PC-9 (cell line): ENCODE measurements at regions not wholly inside any gene's neighbourhood (a gene's known extent, or its start where the extent isn't known, plus 50 kb on each side); places are given as distances from the start of the nearest gene placed in this dataset.

ENCODE experiments used
- BruUV-seq: library from RNA; stranded (reverse); fragments of 400-500 nt; replicated peaks from 2 replicates; lab custom pipeline; 2021; lab: Mats Ljungman, UMichigan
- CTCF ChIA-PET: fragments of 300-600 bp; sonication (Branson Sonifier 250); formaldehyde crosslinking; loops from one replicate; lab custom pipeline; 2022; ENCODE audit warnings: antibody characterized with exemption; lab: Charles Lee
- POLR2A ChIA-PET: fragments of 300-600 bp; sonication (Branson Sonifier 250); formaldehyde crosslinking; loops from one replicate; lab custom pipeline; 2022; ENCODE audit warnings: antibody characterized with exemption; ENCODE audit not compliant: unreplicated experiment; lab: Charles Lee
- DNase-seq, 2 experiments: peaks; one replicate each; pipeline versions ENCODE4 v3.0.0 to v3.0.0-alpha.2; 2015 to 2022; ENCODE audit warnings: mixed read lengths in 1 of 2
- H2AFZ ChIP-seq: fragments of 200-600 bp; sonication (generic); 2 replicates; pipeline ENCODE4 v1.8.1; 2017; ENCODE audit warnings: antibody characterized with exemption
- H3F3A ChIP-seq: fragments of 200-600 bp; sonication (generic); 2 replicates; pipeline ENCODE4 v1.8.1; 2017; ENCODE audit warnings: antibody characterized with exemption, mild to moderate bottlenecking, low read depth; ENCODE audit not compliant: insufficient read depth
- H3K27ac ChIP-seq: fragments of 200-600 bp; sonication (generic); 2 replicates; pipeline ENCODE4 v1.6.1; 2016; ENCODE audit warnings: mixed run types
- H3K27me3 ChIP-seq: fragments of 200-600 bp; sonication (generic); 2 replicates; pipeline ENCODE4 v1.6.1; 2016; ENCODE audit warnings: low read depth, mixed run types; ENCODE audit not compliant: insufficient read depth
- H3K36me3 ChIP-seq: fragments of 200-600 bp; sonication (generic); 2 replicates; pipeline ENCODE4 v1.6.1; 2016; ENCODE audit warnings: low read depth, mixed run types
- H3K4me1 ChIP-seq: fragments of 200-600 bp; sonication (generic); replicated peaks from 2 replicates; pipeline ENCODE4 v1.6.1; 2016; ENCODE audit warnings: mixed run types; ENCODE audit not compliant: insufficient read depth
- H3K4me2 ChIP-seq: fragments of 200-600 bp; sonication (generic); 2 replicates; pipeline ENCODE4 v1.6.1; 2017; ENCODE audit warnings: mixed run types
- H3K4me3 ChIP-seq: fragments of 200-600 bp; sonication (generic); 2 replicates; pipeline ENCODE4 v1.6.1; 2016; ENCODE audit warnings: mixed run types
- H3K79me2 ChIP-seq: fragments of 200-600 bp; sonication (generic); 2 replicates; pipeline ENCODE4 v1.6.1; 2017; ENCODE audit warnings: low read depth, mixed run types
- H3K9me2 ChIP-seq: fragments of 200-600 bp; sonication (generic); 2 replicates; pipeline ENCODE4 v1.8.1; 2017; ENCODE audit warnings: mild to moderate bottlenecking; ENCODE audit not compliant: insufficient read depth
- H3K9me3 ChIP-seq: fragments of 200-600 bp; sonication (generic); 2 replicates; pipeline ENCODE4 v1.8.1; 2016; ENCODE audit warnings: low read depth; ENCODE audit not compliant: insufficient read depth
- H4K20me1 ChIP-seq: fragments of 200-600 bp; sonication (generic); 2 replicates; pipeline ENCODE4 v1.8.1; 2017; ENCODE audit not compliant: insufficient read depth
- CTCF ChIP-seq: fragments of 200-600 bp; sonication (generic); conservative IDR thresholded peaks from 2 replicates; pipeline ENCODE4 v1.6.1; 2017; ENCODE audit warnings: mixed run types, antibody characterized with exemption, mild to moderate bottlenecking, moderate library complexity
- EZH2 ChIP-seq: fragments of 200-600 bp; sonication (generic); IDR thresholded peaks from 2 replicates; pipeline ENCODE4 v1.8.0; 2017; ENCODE audit warnings: antibody characterized with exemption, low read depth
- intact Hi-C: fragments of 100-400 bp; cut with micrococcal nuclease; formaldehyde crosslinking; loops from one replicate; pipeline ENCODE4 v1.10.0; 2022; ENCODE audit not compliant: unreplicated experiment

DNA sequence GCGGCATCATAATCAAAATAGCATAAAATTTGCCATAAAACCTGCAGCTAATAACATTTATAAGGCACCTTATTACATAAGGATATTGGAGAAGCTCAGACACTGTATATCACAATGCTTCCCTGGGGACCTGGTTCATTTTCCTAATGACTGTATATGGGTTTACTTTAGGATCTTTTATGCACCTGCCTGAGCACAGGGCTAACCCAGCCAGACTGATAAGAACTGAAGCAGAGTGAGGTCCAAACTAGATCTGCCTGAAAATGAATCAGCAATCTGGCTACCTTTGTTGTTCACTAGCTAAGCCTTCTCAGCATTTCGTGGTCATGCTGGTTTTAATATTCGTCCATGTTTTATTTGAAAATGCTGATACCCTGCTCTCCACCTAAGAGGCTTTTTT lies 1922.3 kb upstream of the CELF4 start:
- no peak overlapping the region for H3K4me2 ChIP-seq
- no peak overlapping the region for H3K4me3 ChIP-seq
- no peaks in the 10 kb centered on the region for H4K20me1 ChIP-seq
- CTCF ChIA-PET, result no interaction called here
- POLR2A ChIA-PET, result interaction anchor here (0.6 kb wide), 1 partner anchor 503 kb away, joined by 3 read pairs; no protein-coding TSS in a partner anchor
- no TSS peak for BruUV-seq
- H2AFZ ChIP-seq, result no peak overlapping the region
- H3F3A ChIP-seq, result no peaks in the 10 kb centered on the region
- intact Hi-C loops, result no loop called here
- H3K9me3 ChIP-seq, result no peaks in the 10 kb centered on the region
- H3K79me2 ChIP-seq, result no peaks in the 10 kb centered on the region
- no peaks in the 10 kb centered on the region for H3K4me1 ChIP-seq
- no peaks in the 10 kb centered on the region for H3K9me2 ChIP-seq
- TF ChIP-seq EZH2 (no peak), CTCF (no peak)
- H3K27me3 ChIP-seq, result no peaks in the 10 kb centered on the region
- no peaks in the 10 kb centered on the region for H3K36me3 ChIP-seq
- H3K27ac ChIP-seq, result no peak overlapping the region
- no peak for DNase-seq

- no TSS peak for BruUV-seq
These were observed 1920.7 kb upstream of the CELF4 start for GRCh38 chr18:39486268-39486667.

DNA sequence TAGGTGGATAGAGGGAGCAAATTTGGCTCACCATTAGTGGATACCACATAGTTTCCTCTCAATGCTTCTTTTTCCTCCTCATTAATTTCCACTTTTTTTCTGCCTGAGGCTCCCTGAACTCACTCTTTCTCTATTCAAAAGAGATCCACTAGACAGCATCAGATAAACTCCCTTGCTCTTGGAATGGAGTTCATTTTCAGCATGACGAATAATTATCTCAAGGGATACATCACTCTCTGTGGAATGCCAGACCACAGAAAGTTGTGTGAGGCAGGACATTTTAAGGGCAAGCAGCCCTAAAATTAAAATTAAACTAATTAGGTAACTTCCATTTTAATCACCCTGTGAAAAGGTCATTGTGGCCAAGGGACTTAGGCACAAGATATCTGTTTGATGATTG lies 1920.1 kb upstream of the CELF4 start:
- no peaks in the 10 kb centered on the region for H3F3A ChIP-seq
- H4K20me1 ChIP-seq, result no peaks in the 10 kb centered on the region
- ChIA-PET CTCF (no interaction called here), POLR2A (no interaction called here)
- no peaks in the 10 kb centered on the region for H3K9me3 ChIP-seq
- H3K4me2 ChIP-seq, result no peak overlapping the region
- no peaks in the 10 kb centered on the region for H3K27me3 ChIP-seq
- H3K27ac ChIP-seq, result no peak overlapping the region
- intact Hi-C loops, result no loop called here
- H3K4me1 ChIP-seq, result no peaks in the 10 kb centered on the region
- TF ChIP-seq EZH2 (no peak), CTCF (no peak)
- BruUV-seq, result no TSS peak
- no peaks in the 10 kb centered on the region for H3K9me2 ChIP-seq
- no peak overlapping the region for H3K4me3 ChIP-seq
- H2AFZ ChIP-seq, result no peak overlapping the region
- no peak for DNase-seq
- no peaks in the 10 kb centered on the region for H3K36me3 ChIP-seq
- H3K79me2 ChIP-seq, result no peaks in the 10 kb centered on the region

More at GRCh38 chr18:39486268-39486667, 1920.7 kb upstream of the CELF4 start:
- no peaks in the 10 kb centered on the region for H3K4me1 ChIP-seq
- intact Hi-C loops, result no loop called here
- ChIA-PET POLR2A (no interaction called here), CTCF (interaction anchor here (0.5 kb wide), 1 partner anchor 26 kb away, joined by 4 read pairs; no protein-coding TSS in a partner anchor)
- H3K4me3 ChIP-seq, result no peak overlapping the region
- no peaks in the 10 kb centered on the region for H3F3A ChIP-seq
- H3K4me2 ChIP-seq, result no peak overlapping the region
- TF ChIP-seq EZH2, result no peak
- no peak for TF ChIP-seq CTCF
- H2AFZ ChIP-seq, result no peak overlapping the region
- no peaks in the 10 kb centered on the region for H3K36me3 ChIP-seq
- no peaks in the 10 kb centered on the region for H4K20me1 ChIP-seq
- no peaks in the 10 kb centered on the region for H3K9me3 ChIP-seq
- H3K27me3 ChIP-seq, result no peaks in the 10 kb centered on the region
- H3K9me2 ChIP-seq, result no peaks in the 10 kb centered on the region
- H3K27ac ChIP-seq, result no peak overlapping the region
- no peak for DNase-seq
- H3K79me2 ChIP-seq, result no peaks in the 10 kb centered on the region
